KMS-11 (cell line): ENCODE measurements at regions not wholly inside any gene's neighbourhood (a gene's known extent, or its start where the extent isn't known, plus 50 kb on each side); places are given as distances from the start of the nearest gene placed in this dataset.

Experiments
- H2AFZ ChIP-seq: fragments of 200-600 bp; sonication (generic); 2 replicates; pipeline ENCODE4 v1.6.1; 2016; ENCODE audit warnings: antibody characterized with exemption, mixed run types, low read depth
- H3K27ac ChIP-seq: fragments of 200-600 bp; sonication (generic); 2 replicates; pipeline ENCODE4 v1.6.1; 2016; ENCODE audit warnings: mild to moderate bottlenecking, mixed run types
- H3K27me3 ChIP-seq: fragments of 200-600 bp; sonication (generic); 2 replicates; pipeline ENCODE4 v1.6.1; 2017; ENCODE audit warnings: mild to moderate bottlenecking, low read depth, mixed run types, moderate library complexity; ENCODE audit not compliant: insufficient read depth
- H3K36me3 ChIP-seq: fragments of 200-600 bp; sonication (generic); 2 replicates; pipeline ENCODE4 v1.6.1; 2017; ENCODE audit warnings: mild to moderate bottlenecking, mixed run types; ENCODE audit not compliant: insufficient read depth
- H3K4me1 ChIP-seq: fragments of 200-600 bp; sonication (generic); 2 replicates; pipeline ENCODE4 v1.6.1; 2016; ENCODE audit warnings: mild to moderate bottlenecking, low read depth, mixed run types; ENCODE audit not compliant: poor library complexity, severe bottlenecking
- H3K4me2 ChIP-seq: fragments of 200-600 bp; sonication (generic); 2 replicates; pipeline ENCODE4 v1.7.0; 2016; ENCODE audit warnings: mild to moderate bottlenecking, mixed run types
- H3K4me3 ChIP-seq: fragments of 200-600 bp; sonication (generic); IDR thresholded peaks from 2 replicates; pipeline ENCODE4 v1.6.1; 2017; ENCODE audit warnings: low read depth, low read length, mixed read lengths; ENCODE audit not compliant: insufficient read depth
- H3K79me2 ChIP-seq: fragments of 200-600 bp; sonication (generic); 2 replicates; pipeline ENCODE4 v1.6.1; 2016; ENCODE audit warnings: low read depth, mixed run types; ENCODE audit not compliant: insufficient read depth
- H3K9ac ChIP-seq: fragments of 200-600 bp; sonication (generic); 2 replicates; pipeline ENCODE4 v1.6.1; 2016; ENCODE audit warnings: mild to moderate bottlenecking, mixed run types
- H4K20me1 ChIP-seq: fragments of 200-600 bp; sonication (generic); 2 replicates; pipeline ENCODE4 v1.6.1; 2016; ENCODE audit warnings: mild to moderate bottlenecking, mixed run types; ENCODE audit not compliant: insufficient read depth
- TF ChIP-seq, protein P1 (sequence below): fragments of 200-600 bp; sonication (generic); conservative IDR thresholded peaks from 2 replicates; pipeline ENCODE4 v1.6.1; 2017; ENCODE audit warnings: low read depth, mild to moderate bottlenecking, antibody characterized with exemption, low read length, moderate library complexity, mixed read lengths

DNA sequence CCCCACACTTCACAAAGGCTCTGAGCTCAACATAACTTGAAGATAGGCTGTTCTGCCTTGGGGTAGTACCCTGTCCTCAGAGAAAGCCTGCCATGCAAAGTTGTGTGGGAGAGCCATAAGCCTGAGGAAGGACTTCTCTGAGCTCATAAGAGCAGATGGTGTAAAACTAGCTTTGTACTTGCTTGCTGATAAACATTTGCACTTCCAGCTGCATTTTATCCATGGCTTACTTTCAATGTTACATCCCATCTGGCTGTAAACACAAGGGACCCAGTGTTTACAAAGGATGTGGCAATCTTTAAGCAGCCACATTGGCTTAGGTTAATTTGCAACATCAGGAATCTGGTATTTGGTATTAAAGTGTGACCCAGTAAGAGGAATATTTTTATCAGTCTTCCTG is 258.1 kb downstream of the IPO8 start:
- H3K79me2 ChIP-seq: no peaks in the 10 kb centered on the region
- H3K4me2 ChIP-seq: no peak overlapping the region
- no peak overlapping the region for H2AFZ ChIP-seq
- no peaks in the 10 kb centered on the region for H3K36me3 ChIP-seq
- H4K20me1 ChIP-seq: no peaks in the 10 kb centered on the region
- H3K4me3 ChIP-seq: no peak overlapping the region
- no peak overlapping the region for H3K9ac ChIP-seq
- no peak overlapping the region for H3K27ac ChIP-seq
- H3K4me1 ChIP-seq: no peaks in the 10 kb centered on the region
- TF ChIP-seq, protein P1, sequence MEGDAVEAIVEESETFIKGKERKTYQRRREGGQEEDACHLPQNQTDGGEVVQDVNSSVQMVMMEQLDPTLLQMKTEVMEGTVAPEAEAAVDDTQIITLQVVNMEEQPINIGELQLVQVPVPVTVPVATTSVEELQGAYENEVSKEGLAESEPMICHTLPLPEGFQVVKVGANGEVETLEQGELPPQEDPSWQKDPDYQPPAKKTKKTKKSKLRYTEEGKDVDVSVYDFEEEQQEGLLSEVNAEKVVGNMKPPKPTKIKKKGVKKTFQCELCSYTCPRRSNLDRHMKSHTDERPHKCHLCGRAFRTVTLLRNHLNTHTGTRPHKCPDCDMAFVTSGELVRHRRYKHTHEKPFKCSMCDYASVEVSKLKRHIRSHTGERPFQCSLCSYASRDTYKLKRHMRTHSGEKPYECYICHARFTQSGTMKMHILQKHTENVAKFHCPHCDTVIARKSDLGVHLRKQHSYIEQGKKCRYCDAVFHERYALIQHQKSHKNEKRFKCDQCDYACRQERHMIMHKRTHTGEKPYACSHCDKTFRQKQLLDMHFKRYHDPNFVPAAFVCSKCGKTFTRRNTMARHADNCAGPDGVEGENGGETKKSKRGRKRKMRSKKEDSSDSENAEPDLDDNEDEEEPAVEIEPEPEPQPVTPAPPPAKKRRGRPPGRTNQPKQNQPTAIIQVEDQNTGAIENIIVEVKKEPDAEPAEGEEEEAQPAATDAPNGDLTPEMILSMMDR: no peak
- H3K27me3 ChIP-seq: no peaks in the 10 kb centered on the region

DNA sequence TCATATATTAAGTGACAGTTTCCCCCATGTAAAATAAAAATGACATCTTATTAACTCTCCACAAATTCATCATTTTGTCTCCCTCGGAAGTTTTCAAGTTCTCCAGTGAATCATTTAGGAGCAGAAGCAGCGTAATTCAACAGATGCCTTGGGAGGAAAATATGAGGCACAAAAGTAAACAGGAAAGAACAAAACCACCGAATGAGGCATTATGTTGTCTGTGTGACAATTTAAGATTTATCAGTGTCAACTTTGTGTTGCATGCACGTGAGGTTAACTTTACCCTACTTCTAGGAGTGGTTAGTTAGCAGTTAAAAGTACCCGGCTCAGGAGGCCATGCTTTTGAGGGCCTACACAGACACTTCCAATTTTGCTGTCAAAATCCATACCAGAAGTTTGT is 258.6 kb downstream of the IPO8 start:
- TF ChIP-seq, protein P1: no peak
- Histone ChIP-seq H4K20me1 (no peaks in the 10 kb centered on the region), H3K36me3 (no peaks in the 10 kb centered on the region), H3K4me3 (no peak overlapping the region), H3K79me2 (no peaks in the 10 kb centered on the region), H3K4me1 (no peaks in the 10 kb centered on the region), H3K27me3 (no peaks in the 10 kb centered on the region), H3K4me2 (no peak overlapping the region), H3K27ac (no peak overlapping the region), H3K9ac (no peak overlapping the region), H2AFZ (no peak overlapping the region)

- Histone ChIP-seq H3K9ac (no peak overlapping the region), H2AFZ (no peak overlapping the region), H3K79me2 (no peaks in the 10 kb centered on the region), H3K27me3 (no peaks in the 10 kb centered on the region), H3K4me3 (no peak overlapping the region), H3K27ac (no peak overlapping the region), H3K4me2 (no peak overlapping the region), H4K20me1 (no peaks in the 10 kb centered on the region), H3K36me3 (no peaks in the 10 kb centered on the region), H3K4me1 (no peaks in the 10 kb centered on the region)
- TF ChIP-seq, protein P1: no peak
Observed at GRCh38 chr12:30428098-30428497, 267.6 kb downstream of the IPO8 start.

DNA sequence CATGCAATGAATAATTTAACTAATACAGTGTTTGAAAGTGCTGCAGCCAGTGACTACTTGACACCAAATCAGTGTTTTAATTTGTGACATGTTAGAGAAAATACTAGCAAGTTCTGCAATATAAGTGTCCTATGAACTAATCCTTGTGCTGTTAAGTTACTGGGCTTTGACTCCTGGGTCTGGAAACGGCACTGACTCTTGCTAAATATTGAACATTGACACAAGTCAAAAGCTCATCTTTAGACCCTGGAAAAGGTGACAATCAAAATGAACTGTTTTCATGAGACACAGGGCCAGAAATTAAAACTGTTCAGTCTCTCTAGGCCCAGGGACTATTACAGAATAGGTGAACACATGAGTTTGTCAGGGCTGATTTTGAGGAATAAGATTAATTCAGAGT is 268.1 kb downstream of the IPO8 start:
- Histone ChIP-seq H3K79me2 (no peaks in the 10 kb centered on the region), H3K9ac (no peak overlapping the region), H3K36me3 (no peaks in the 10 kb centered on the region), H2AFZ (no peak overlapping the region), H3K4me2 (no peak overlapping the region), H4K20me1 (no peaks in the 10 kb centered on the region), H3K4me3 (no peak overlapping the region), H3K27me3 (no peaks in the 10 kb centered on the region), H3K4me1 (no peaks in the 10 kb centered on the region), H3K27ac (no peak overlapping the region)
- TF ChIP-seq, protein P1: no peak

DNA sequence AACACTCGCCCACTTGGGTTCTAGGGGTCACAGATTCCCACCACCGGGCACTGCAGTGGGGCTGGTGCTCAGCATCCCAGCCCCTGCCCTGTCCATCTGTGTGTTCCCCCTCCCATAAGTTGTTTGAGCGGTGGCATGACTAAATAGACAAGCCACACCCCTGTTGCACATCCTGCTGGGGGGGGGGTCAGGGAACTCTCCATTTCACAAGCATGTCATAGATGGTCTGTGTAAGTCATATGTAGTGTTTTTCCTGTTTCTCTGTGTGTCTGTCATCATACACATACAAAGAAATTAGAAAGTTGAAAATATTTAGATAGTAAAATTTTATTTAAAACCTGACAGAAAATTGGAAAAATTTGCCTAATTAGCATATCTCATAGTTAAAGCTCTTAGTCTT is 270.2 kb downstream of the IPO8 start:
- H3K36me3 ChIP-seq: no peaks in the 10 kb centered on the region
- H2AFZ ChIP-seq: no peak overlapping the region
- no peaks in the 10 kb centered on the region for H3K79me2 ChIP-seq
- no peak overlapping the region for H3K4me3 ChIP-seq
- TF ChIP-seq, protein P1: no peak
- H3K27ac ChIP-seq: no peak overlapping the region
- H3K4me1 ChIP-seq: no peaks in the 10 kb centered on the region
- no peak overlapping the region for H3K9ac ChIP-seq
- H3K27me3 ChIP-seq: no peaks in the 10 kb centered on the region
- no peaks in the 10 kb centered on the region for H4K20me1 ChIP-seq
- no peak overlapping the region for H3K4me2 ChIP-seq
